Gastroesophageal sphincter (tissue), 3 donors: ENCODE measurements at regions not wholly inside any gene's neighbourhood (a gene's known extent, or its start where the extent isn't known, plus 50 kb on each side); places are given as distances from the start of the nearest gene placed in this dataset.

ENCODE experiments used
- CTCF ChIP-seq, 4 experiments: fragments of 200-600 bp in 2 of 4; fragments of 450-650 bp in 2 of 4; sonication (generic) in 1 of 4; IDR thresholded peaks; one replicate each; pipeline ENCODE4 v1.5.1; 2017 to 2019; ENCODE audit warnings: antibody characterized with exemption in 4 of 4, mild to moderate bottlenecking in 2 of 4, moderate library complexity in 2 of 4
- EP300 ChIP-seq: sonication (generic); formaldehyde crosslinking; IDR thresholded peaks from one replicate; pipeline ENCODE4 v1.6.1; 2017; ENCODE audit warnings: antibody characterized with exemption, mild to moderate bottlenecking
- POLR2A ChIP-seq, 2 donors: fragments of 450-650 bp; IDR thresholded peaks; one replicate each; pipeline ENCODE4 v1.6.1; 2017; ENCODE audit warnings: antibody characterized with exemption in 2 of 2, mild to moderate bottlenecking in 2 of 2, moderate library complexity in 1 of 2
- POLR2AphosphoS5 ChIP-seq: sonication (generic); formaldehyde crosslinking; IDR thresholded peaks from one replicate; pipeline ENCODE4 v1.6.1; 2017; ENCODE audit warnings: antibody characterized with exemption

DNA sequence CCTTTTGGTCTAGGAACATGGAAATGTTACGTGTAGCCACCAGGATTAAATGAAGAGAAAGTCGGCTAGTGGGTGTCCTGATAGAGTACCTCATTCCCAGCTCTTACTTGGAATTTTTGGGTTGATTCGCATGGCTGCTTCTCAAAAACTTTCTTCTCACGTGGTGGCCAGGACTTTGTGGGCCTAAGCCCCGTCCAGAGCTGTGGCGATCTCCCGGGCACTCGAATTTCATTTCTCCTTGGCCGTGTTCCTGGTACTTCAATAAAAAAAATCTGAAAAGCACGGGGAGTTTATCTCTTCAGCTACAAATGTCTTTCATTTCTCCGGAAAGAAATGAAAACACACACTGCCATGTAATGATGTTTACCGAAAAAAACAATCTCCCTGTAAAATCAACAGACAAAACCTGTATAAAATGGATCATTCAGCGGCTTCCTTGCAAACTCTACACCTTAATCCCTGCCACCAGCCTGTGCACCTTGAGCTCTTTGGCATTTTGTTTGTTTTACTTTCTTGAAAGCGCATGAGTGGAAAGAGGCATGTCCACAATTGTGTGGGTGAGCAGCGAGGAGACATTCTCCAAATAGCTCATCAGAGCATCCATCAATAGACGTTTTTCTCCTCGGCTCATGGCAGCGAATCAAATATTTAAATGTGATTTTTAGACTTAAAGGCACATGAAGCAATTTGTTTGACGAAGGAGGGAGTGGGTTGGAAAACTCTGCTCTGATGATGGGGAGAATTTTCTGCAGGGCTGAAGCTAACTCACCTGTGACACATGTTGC is 173.1 kb downstream of the TFAP2C start:
- TF ChIP-seq POLR2AphosphoS5 (no peak), POLR2A (IDR thresholded peaks at IDR 0.05) (no peak), CTCF (IDR thresholded peaks at IDR 0.05) (no peak), EP300 (no peak)
